ENCODE measurements at regions not wholly inside any gene's neighbourhood (a gene's known extent, or its start where the extent isn't known, plus 50 kb on each side); places are given as distances from the start of the nearest gene placed in this dataset.

- H2AFZ ChIP-seq (ENCODE audit: low read depth, low read length) = no peak overlapping the region
- H3K27me3 ChIP-seq (ENCODE audit: low read depth, low read length) = no peaks in the 10 kb centered on the region
- no peak overlapping the region for H3K4me3 ChIP-seq (ENCODE audit: low read length)
- H4K20me1 ChIP-seq (ENCODE audit: insufficient read depth, low read length) = no peaks in the 10 kb centered on the region
- no peak overlapping the region for H3K27ac ChIP-seq (ENCODE audit: low read length)
- H3K4me2 ChIP-seq (ENCODE audit: low read length) = no peak overlapping the region
- no peak overlapping the region for H3K9ac ChIP-seq (ENCODE audit: low read length)
- no peak for TF ChIP-seq CTCF (IDR thresholded peaks at IDR 0.05; ENCODE audit: low read depth, low read length)
- no peak for TF ChIP-seq EZH2phosphoT487 (IDR thresholded peaks at IDR 0.05; ENCODE audit: low read depth)
- H3K4me1 ChIP-seq (ENCODE audit: low read length) = no peaks in the 10 kb centered on the region; the same call in 1 of the 2 replicates
- H3K36me3 ChIP-seq (replicated peaks; ENCODE audit: low read depth, low read length) = no peaks in the 10 kb centered on the region
- no peaks in the 10 kb centered on the region for H3K79me2 ChIP-seq (ENCODE audit: low read length)
- H3K9me3 ChIP-seq (ENCODE audit: insufficient read depth, low read length) = no peaks in the 10 kb centered on the region
Observed at GRCh38 chr6:165791876-165792437, 128.9 kb upstream of the PDE10A start.

- H2AFZ ChIP-seq (ENCODE audit: low read depth, low read length) = no peak overlapping the region
- no peak overlapping the region for H3K9ac ChIP-seq (ENCODE audit: low read length)
- no peak overlapping the region for H3K4me2 ChIP-seq (ENCODE audit: low read length)
- H3K9me3 ChIP-seq (ENCODE audit: insufficient read depth, low read length) = no peaks in the 10 kb centered on the region
- TF ChIP-seq CTCF (IDR thresholded peaks at IDR 0.05; ENCODE audit: low read depth, low read length) = no peak
- TF ChIP-seq EZH2phosphoT487 (IDR thresholded peaks at IDR 0.05; ENCODE audit: low read depth) = no peak
- no peak overlapping the region for H3K4me3 ChIP-seq (ENCODE audit: low read length)
- H3K36me3 ChIP-seq (replicated peaks; ENCODE audit: low read depth, low read length) = no peaks in the 10 kb centered on the region
- no peaks in the 10 kb centered on the region for H4K20me1 ChIP-seq (ENCODE audit: insufficient read depth, low read length)
- H3K4me1 ChIP-seq (ENCODE audit: low read length) = no peaks in the 10 kb centered on the region; the same call in 1 of the 2 replicates
- no peaks in the 10 kb centered on the region for H3K27me3 ChIP-seq (ENCODE audit: low read depth, low read length)
- H3K27ac ChIP-seq (ENCODE audit: low read length) = no peak overlapping the region
- H3K79me2 ChIP-seq (ENCODE audit: low read length) = no peaks in the 10 kb centered on the region
Observed at GRCh38 chr6:165791306-165791705, 128.3 kb upstream of the PDE10A start.

- Histone ChIP-seq H3K79me2 (ENCODE audit: low read length) (no peaks in the 10 kb centered on the region), H3K36me3 (replicated peaks; ENCODE audit: low read depth, low read length) (no peaks in the 10 kb centered on the region), H3K9me3 (ENCODE audit: insufficient read depth, low read length) (no peaks in the 10 kb centered on the region), H3K4me3 (ENCODE audit: low read length) (no peak overlapping the region), H3K27ac (ENCODE audit: low read length) (no peak overlapping the region), H4K20me1 (ENCODE audit: insufficient read depth, low read length) (no peaks in the 10 kb centered on the region), H3K9ac (ENCODE audit: low read length) (no peak overlapping the region), H3K4me1 (ENCODE audit: low read length) (no peaks in the 10 kb centered on the region), H2AFZ (ENCODE audit: low read depth, low read length) (no peak overlapping the region), H3K4me2 (ENCODE audit: low read length) (no peak overlapping the region), H3K27me3 (ENCODE audit: low read depth, low read length) (no peaks in the 10 kb centered on the region)
- no peak for TF ChIP-seq CTCF (IDR thresholded peaks at IDR 0.05; ENCODE audit: low read depth, low read length)
- no peak for TF ChIP-seq EZH2phosphoT487 (IDR thresholded peaks at IDR 0.05; ENCODE audit: low read depth)
Observed at GRCh38 chr6:165782812-165783211, 119.8 kb upstream of the PDE10A start.

GRCh38 chr6:165782134-165782533 is 119.1 kb upstream of the PDE10A start:
- Histone ChIP-seq H3K36me3 (replicated peaks; ENCODE audit: low read depth, low read length) (no peaks in the 10 kb centered on the region), H3K4me2 (ENCODE audit: low read length) (no peak overlapping the region), H3K9me3 (ENCODE audit: insufficient read depth, low read length) (no peaks in the 10 kb centered on the region), H4K20me1 (ENCODE audit: insufficient read depth, low read length) (no peaks in the 10 kb centered on the region), H2AFZ (ENCODE audit: low read depth, low read length) (no peak overlapping the region), H3K4me1 (ENCODE audit: low read length) (no peaks in the 10 kb centered on the region), H3K9ac (ENCODE audit: low read length) (no peak overlapping the region), H3K27me3 (ENCODE audit: low read depth, low read length) (no peaks in the 10 kb centered on the region), H3K79me2 (ENCODE audit: low read length) (no peaks in the 10 kb centered on the region), H3K27ac (ENCODE audit: low read length) (no peak overlapping the region), H3K4me3 (ENCODE audit: low read length) (no peak overlapping the region)
- TF ChIP-seq EZH2phosphoT487 (IDR thresholded peaks at IDR 0.05; ENCODE audit: low read depth) (no peak), CTCF (IDR thresholded peaks at IDR 0.05; ENCODE audit: low read depth, low read length) (no peak)

Measured in OCI-LY3 (cell line).